HG03060 (cell line): ENCODE measurements at regions not wholly inside any gene's neighbourhood (a gene's known extent, or its start where the extent isn't known, plus 50 kb on each side); places are given as distances from the start of the nearest gene placed in this dataset.

Experiments used
- ATAC-seq: cut with Tn5 transposase; IDR thresholded peaks from one replicate; pipeline ENCODE4 v1.9.1; 2021; ENCODE audit warnings: low read depth, moderate number of reproducible peaks; ENCODE audit not compliant: unreplicated experiment

- no peak for ATAC-seq
Measured at GRCh38 chr5:6867712-6868111, 154.5 kb downstream of the TENT4A start.

GRCh38 chr5:6868171-6868570 is 154.9 kb downstream of the TENT4A start:
- no peak for ATAC-seq

- ATAC-seq = no peak
Measured at GRCh38 chr5:6868575-6869215, 155.5 kb downstream of the TENT4A start.

GRCh38 chr5:6869677-6870076 is 156.4 kb downstream of the TENT4A start:
- ATAC-seq = no peak

GRCh38 chr5:6872441-6873160 is 159.4 kb downstream of the TENT4A start:
- no peak for ATAC-seq

GRCh38 chr5:6873359-6873758 is 160.1 kb downstream of the TENT4A start:
- ATAC-seq = no peak

- ATAC-seq = no peak
Measured at GRCh38 chr5:6875376-6875775, 162.1 kb downstream of the TENT4A start.

GRCh38 chr5:6877986-6878828 is 165.0 kb downstream of the TENT4A start:
- no peak for ATAC-seq

- no peak for ATAC-seq
Measured at GRCh38 chr5:6885581-6885980, 172.3 kb downstream of the TENT4A start.

GRCh38 chr5:6886866-6887265 is 173.6 kb downstream of the TENT4A start:
- no peak for ATAC-seq

GRCh38 chr5:6889030-6889429 is 175.8 kb downstream of the TENT4A start:
- ATAC-seq = no peak

GRCh38 chr5:6899221-6899620 is 186.0 kb downstream of the TENT4A start:
- no peak for ATAC-seq

- no peak for ATAC-seq
Measured at GRCh38 chr5:6900247-6901227, 187.3 kb downstream of the TENT4A start.

GRCh38 chr5:6902094-6902493 is 188.9 kb downstream of the TENT4A start:
- ATAC-seq = no peak

- no peak for ATAC-seq
Measured at GRCh38 chr5:6902597-6902996, 189.4 kb downstream of the TENT4A start.

- ATAC-seq = no peak
Measured at GRCh38 chr5:6903934-6904333, 190.7 kb downstream of the TENT4A start.

GRCh38 chr5:6904860-6905259 is 191.6 kb downstream of the TENT4A start:
- ATAC-seq = peak; percentile 36

- ATAC-seq = no peak
Measured at GRCh38 chr5:6905423-6905822, 192.2 kb downstream of the TENT4A start.

GRCh38 chr5:6905883-6906282 is 192.7 kb downstream of the TENT4A start:
- no peak for ATAC-seq

- ATAC-seq = no peak
Measured at GRCh38 chr5:6907320-6907918, 194.2 kb downstream of the TENT4A start.
